GM21529 (cell line): ENCODE measurements at regions not wholly inside any gene's neighbourhood (a gene's known extent, or its start where the extent isn't known, plus 50 kb on each side); places are given as distances from the start of the nearest gene placed in this dataset.

Experiments used
- ATAC-seq: cut with Tn5 transposase; IDR thresholded peaks from one replicate; pipeline ENCODE4 v1.9.1; 2021; ENCODE audit not compliant: unreplicated experiment

DNA sequence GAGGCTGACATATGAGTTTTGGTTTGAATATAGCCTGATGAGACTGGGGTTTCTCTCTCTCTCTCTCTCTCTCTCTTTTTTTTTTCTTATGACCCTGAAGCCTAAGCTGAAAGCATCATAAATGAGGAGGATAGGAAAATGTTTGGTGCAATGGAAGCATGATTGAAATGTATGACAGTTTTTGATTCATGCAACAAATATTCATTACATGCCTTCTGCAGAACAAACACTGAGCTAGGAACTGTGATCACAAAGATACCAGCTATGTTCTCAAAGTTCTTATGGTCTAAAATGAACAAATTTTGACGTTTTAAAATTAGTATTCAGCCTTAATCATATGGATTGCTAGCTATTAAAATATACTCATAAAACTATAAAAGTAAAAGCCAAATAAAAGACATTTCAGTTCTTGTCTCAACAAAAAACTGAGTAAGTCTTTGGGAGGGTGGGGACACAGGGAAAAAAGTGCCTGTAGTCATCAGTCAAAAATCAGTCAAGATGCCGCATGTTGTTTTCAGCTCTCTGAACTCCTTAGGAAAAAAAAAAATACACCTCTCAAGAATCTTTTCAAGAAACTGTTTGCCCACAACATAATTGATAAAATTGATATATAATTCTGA, 57.2 kb downstream of the NKX6-1 start:
- no peak for ATAC-seq

DNA sequence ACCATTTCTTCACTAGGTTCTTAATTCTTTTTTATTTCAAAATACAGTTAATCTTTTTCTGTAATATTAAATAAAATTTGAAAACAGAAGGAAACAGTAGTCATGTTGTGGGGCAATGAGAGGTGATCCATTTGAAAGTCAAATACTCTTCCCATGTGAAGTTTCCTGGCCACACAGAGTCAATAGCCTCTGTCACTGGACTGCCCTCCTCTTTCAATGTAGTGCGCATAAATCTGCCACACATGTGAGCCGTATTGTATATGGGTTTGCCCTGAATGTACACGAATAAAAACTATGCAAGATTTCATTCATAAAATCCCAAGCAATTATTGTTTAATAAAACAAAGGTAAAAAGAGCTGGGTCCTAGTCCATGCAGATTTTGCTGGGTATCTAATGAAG, 59.1 kb downstream of the NKX6-1 start:
- no peak for ATAC-seq

DNA sequence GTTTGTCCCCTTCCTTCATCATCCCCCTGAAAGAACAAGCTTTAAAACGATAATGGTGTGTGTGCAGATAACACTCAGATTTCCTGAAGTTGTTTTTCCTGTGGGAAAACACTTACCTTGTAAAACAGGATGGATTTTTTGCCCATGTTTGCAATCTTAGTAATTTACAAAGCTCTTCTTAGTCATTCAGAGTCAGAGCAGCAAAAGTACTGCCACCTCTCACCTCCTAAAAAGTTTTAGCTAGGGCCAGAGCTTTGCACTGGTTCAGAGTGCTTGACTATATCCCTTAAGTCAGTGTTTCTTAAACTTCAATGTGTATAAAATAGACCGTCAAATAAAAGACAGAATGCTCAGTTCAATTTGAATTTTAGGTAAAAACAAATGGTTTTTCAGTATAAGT, 62.3 kb downstream of the NKX6-1 start:
- no peak for ATAC-seq

DNA sequence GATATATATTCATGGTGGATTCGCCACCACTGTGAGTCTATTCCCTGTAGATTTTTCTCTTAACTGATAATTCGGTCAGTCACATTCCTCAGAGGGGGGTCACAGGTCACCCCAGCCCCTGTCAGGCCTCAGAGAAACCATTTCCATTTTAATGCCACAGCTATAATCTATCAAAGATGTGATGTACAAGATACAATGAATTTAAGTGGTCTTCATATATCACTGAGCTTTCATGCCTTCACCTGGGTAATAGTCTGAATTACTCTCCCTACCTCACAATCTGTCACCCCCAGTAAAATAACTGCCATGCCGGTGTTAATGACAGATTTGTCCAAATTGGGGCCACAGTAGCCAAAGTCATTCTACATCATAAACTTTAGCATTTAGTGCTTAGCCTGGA, 64.7 kb downstream of the NKX6-1 start:
- ATAC-seq: no peak

DNA sequence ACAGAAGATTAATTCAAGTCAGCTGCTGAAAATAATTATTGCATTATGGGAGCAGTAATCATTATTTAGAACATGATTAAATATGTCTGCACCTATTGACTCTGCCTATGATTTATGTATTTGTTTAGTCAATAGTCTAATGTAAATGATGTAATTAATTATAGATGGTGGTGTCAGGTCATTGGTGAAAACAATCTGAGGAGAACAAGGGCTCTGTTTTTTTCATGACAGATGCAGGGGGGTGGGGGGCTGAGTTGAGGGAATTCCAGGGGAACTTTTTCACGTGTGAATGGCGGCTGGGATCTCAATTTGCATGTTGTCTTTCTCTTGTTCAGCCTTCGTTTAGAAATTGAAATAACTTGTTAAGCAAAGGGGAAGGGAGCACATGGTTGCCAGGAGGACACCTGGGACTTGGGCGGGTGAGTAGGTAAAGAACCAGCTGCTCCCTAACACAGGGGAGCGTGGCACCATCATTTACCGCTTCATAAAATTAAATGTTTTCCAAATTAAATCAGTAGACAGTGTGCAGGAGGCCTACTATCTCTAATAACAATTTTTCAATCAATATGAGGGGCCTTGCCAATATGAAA, 65.4 kb downstream of the NKX6-1 start:
- ATAC-seq: no peak

DNA sequence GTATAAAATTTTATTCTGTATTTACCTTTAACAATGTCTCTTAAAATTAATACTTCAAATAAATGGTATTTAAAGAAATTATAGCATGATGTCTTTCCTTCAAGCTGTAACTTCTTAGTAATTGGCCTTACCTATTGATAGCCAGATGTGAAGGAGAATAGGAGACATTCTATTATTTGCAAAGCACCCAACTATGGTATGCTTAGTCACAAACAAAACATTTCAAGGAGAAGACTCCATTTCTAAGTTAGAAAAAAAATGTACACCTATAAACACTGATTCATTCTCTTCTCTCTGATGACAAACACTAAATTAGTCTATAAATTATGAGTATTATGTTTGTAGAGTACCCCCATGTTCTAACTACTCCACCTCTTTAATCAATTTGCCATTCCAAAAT, 66.4 kb downstream of the NKX6-1 start:
- no peak for ATAC-seq

DNA sequence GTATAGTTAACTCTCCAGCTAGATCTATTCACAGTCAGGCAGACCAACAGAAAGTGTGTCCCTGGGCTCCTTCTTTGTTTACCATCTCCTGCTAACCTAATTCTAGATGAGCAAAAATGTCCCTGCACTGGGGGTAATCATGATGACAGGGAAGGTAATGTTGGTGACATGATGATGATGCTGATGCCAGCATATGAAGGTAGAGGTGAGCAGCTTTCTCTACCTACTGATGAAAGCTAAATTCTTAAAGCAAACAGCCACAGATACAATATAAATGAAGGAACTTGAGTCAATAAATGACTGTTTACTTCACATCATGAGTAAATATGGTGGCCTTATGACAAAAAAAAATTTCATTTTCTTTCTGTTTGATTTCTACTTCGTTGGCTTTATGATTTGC, 78.5 kb downstream of the NKX6-1 start:
- ATAC-seq: no peak

DNA sequence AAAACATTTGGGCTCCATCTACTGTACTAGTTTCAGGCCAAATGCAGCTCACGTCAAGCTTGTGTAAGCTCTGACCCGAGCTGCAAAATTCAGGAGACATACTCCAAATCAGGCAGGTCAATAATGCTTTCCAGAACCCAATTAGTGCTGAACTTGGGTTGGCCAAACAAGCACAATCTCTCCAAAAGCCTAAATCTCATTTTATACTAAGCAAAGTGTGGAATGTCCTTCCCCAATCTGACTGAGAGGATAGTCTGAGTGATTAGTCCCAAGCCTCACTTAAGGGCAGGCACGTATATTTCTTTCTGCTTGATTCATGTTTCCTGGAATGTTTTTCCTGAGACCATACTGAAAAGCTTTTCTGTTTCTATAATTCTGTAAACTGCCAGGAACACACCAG, 79.9 kb downstream of the NKX6-1 start:
- ATAC-seq: no peak

DNA sequence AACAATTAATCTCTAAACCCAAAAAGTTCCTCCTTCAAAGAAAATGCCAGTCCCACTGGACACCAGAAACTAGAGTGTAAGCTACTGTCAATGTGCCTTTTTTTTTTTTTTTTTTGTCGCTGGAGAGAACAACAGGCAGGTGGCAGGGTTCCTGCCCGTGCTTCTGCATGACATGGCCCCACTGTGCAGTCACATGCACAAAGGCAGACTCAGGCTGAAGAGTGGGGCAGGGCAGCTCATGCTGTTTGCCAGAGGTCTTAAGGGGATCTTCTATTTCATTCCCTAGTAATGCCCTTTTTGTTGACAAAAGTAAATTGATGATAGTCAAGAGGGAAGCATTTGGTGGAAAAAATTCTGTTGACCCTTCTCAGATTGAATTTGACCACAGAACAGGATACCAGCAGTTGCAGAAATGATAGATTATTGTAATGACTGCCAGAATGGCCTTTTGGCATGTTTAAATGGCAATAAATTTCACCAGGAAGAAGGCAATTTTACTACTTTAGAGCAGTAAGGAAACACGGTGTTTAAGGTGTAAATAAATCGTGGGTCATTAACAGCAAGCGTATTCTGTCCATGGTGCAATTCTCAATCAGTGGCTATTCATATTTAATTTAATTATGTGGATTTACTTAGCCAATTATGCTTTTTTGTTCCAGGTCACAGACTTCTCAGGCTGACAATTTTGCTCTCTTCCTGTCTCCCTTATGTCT, 80.9 kb downstream of the NKX6-1 start:
- ATAC-seq: no peak

DNA sequence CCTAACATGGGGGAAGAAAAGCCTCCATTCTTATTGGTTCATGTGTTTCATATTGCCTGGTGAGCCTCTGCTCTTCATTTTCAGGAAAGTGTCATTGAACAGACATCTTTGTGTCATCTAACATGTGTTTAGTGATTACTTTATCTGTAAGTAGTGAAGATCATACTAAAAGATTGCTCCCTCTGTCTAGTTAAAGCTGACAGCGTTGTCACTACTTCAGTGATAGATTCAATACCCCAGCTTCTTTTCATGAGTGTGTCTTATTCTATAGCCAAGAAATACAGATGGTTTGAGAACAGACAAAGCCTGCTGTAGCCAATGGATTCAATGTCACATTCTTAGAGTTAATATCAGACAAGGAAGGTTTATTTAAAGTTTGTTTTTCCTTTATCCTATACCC, 85.1 kb downstream of the NKX6-1 start:
- ATAC-seq: no peak

DNA sequence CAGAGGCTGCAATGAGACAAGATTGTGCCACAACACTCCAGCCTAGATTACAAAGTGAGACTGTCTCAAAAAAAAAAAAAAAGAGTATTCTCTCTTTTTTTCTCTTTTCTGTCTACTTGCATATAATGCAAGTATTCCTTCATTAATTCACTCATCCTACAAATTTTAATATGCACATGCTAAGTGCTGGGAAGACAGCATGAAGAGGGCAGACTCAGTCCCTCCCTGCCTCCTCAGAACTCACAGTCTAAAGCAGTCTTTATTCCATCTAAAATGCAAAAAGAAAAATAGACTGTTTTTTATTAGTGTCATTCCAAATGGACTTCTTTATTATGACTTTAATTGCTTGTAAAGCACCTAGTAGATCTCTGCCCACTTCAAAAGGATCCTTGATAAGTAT, 85.6 kb downstream of the NKX6-1 start:
- ATAC-seq: no peak

DNA sequence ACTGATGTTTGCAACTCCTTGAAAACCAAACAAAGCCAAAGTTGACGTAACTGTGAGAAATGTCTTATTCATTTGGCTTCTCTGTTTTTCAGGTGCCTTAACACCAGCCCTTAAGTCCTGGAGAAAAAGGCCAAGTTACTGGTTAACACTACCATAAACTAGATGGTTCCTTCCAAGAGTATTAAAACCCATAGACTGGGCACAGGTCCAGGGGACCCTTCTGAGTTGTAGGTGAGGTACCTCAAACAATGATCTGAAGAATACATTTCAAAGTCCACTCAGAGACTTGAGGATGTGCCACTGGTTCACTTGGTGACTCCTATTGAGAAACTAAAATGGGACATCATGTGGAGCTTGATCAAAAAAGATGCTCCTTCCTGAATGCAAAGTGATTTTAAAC, 87.0 kb downstream of the NKX6-1 start:
- ATAC-seq: no peak

DNA sequence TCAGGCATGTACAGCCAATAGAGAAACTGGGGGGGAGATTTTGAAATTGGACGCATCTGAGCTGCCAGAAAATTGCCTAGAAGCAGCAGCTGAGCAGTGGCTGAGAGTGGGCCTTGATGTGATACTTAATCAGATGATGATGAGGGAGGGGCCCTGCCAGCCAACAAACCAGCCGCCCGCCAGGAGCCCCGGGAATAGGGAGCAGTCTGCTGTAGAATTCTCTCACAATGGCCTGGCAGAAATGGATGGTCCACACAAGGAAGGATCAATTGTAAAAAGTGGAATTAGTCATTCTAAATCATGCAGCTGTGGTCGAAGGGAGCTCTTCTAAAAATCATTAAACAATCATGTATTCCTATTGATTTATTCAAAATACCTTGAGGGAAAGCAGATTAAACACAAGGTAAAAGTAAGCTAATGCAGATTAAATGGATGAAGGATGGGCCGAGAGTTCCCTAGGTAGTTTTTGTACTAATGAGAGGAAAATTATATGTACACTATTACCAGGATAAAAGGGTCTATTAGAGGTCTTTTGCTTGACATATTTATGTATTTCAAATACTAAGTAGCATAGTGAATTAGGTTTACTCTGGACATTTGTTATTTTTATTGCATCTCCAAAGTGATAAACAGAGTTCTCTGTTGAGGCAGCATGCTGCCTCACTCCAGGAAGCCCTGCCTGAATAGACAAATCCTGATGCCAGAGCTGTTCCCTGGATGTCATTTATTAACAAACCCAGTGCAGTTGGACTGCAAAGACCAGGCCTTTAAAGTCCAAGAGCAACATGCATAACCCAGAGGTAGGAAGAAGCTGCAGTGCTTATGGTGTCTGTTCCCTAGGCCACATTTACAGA, 91.3 kb downstream of the NKX6-1 start:
- ATAC-seq: no peak

DNA sequence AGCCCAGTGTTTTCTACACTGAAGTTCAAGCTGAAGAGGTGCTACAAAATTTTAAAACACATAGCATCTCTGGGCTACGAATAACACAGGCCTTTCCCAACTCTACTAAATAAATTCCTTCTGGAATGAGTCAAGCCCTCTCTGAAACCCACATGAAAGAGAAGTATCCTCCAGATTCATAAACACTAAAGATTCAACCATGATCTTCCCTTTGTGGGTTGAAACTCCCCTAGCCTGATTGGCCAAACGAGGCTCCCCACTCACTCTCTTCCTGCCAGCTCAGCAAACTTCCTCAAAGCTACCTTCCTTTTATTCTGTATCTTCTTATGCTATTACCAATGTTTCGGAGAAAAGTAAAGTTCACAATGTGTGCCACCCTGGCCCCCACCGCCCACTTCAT, 95.4 kb downstream of the NKX6-1 start:
- ATAC-seq: no peak

DNA sequence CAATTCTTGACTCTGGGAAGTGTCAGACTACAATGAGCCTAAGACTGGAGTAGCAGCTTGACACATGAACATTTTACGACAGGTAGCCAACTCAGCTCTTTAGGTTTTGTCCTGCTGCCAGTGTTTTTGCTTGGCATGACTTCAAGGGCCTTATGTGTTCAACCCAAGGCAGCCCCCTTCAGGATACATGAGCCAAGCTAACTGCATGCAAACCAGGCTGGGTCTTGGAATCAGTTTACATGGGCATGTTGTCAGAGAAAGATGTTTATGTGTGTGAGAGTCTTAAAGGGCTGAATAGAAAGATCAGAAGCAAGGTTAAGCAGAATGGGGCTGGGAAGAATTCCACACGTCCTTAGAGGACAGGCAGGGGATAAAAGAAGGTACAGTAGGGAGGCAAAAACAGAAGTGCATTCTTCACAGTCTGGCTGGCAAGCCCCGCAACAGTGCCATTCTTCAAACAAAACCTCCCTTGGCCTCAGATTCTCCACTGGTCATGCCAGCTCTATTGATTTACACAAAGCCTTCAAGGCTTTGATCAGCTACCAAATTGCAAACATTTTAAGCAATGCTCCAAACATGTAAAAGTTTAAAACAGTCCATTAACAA, 97.3 kb downstream of the NKX6-1 start:
- ATAC-seq: no peak

DNA sequence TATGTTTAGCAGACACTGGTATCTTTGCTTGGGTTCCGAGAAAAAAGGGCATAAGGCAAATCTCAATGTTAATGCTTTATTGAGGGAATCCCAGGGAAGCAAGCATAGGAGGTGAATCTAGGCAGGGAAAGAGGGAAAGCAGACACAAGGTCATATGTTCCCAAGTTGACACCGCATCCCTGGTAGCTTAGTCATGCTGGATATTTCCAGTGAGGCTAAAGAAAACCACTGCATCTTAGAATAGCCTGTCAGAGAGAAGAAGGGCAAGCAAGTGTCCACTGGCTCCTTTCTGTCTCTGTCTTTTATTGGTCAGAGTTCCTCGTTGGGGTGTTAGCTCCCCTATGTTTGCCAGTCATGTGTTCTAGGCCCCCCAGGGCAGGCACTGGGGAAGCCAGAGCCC, 104.7 kb downstream of the NKX6-1 start:
- no peak for ATAC-seq

DNA sequence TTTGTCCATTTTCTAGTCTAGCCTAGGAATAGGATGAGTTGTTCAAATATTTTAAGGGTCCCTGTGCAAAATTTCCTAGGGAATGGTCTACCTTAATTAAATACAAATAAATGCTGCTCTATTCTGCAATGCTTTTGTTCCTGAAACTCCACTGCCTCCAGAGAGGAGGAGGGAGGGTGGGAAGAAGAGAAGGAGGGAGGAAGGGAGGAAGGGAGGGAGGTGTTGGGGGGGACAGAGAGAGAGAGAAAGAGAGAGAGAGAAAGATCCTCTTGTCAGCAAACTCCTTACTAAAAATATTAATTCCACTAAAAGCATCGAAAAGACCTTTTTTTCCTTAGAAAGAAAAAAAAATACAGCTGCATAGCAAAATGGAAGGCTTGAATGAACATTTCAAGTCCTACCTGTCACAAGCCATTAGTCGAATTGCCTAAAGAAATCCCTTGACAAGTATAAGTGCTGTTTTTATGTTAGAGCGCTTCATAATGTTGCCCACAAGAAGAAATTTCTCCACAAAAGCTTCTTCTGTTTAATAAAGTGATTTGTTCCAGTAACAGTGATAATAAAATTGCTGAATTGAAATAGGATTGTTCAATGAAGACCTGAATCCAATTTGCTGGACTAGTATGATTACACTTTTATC, 106.0 kb downstream of the NKX6-1 start:
- no peak for ATAC-seq

DNA sequence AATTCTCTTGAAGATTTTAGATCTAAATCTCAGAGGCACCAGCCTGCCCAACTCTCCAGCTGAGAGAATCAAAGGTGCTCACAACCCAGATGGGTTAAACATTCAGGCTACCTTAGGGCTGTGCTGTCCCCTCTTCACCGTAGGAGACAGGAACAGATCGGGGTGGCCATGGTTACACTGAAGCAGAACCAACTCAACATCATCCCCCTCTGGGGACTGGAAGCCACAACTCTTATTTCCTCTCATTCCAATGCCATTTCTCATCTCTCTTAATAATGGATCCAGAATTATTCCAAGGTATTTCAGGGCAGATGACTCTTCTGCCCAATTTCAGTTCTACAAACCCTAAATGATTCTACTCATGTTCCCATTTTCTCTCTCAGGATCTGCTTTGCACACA, 109.7 kb downstream of the NKX6-1 start:
- no peak for ATAC-seq

DNA sequence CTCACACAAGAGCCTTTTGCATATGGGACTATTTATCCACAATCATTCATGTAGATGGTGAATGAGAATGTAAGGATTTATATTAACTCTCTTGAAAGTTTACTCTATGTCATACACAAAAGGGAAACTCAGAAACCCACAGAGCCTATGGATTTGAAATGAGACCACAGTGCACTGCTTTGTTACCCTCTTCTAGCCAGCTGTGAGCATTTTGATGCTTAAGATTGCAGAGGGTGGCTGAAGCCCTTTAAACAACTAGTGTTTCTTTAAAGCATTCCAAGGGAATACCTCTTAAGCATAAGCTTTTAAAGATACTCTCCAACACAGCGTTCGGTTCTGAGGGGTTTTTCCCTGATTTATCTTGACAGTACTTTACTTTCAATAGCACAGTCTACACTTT, 113.9 kb downstream of the NKX6-1 start:
- no peak for ATAC-seq

DNA sequence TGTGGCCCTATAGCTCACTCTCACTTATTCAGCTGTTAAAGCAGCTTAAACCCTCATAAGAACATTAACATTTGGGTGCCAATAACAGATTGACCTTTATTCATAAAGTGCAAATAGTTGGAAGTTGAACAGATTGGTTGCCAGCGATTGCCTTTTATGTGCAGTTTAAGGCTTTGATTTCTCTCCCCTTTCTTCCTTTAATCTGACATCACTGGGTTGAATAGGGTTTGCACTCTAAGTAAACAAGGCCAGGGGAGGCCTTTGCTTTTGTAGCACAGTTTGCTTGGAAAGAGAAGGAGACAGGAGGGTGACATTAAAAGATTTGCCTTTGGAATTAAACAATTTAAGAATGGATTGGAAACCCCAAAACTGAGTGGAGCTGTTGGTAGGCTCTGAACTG, 114.3 kb downstream of the NKX6-1 start:
- ATAC-seq: no peak

DNA sequence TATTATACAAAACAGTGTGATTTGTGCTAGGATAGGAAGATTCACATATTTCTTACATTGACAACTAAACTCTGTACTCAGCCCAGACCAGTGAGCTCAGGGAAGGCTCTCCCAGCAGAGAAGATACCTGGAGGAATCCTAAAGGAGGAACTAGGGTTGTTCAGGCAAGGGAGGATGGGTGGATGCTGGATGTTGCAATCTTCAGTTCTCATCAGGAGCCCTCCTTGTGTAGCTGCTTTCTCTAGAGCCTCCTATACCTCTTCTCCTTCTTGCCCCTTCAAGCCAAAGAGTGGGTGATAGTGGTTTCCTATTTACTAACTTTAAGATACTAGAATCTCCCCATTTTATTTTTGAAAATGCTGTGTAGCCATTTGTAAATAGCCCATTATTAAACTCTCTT, 117.3 kb downstream of the NKX6-1 start:
- ATAC-seq: no peak
